Keratinocyte (primary cell): ENCODE measurements at regions not wholly inside any gene's neighbourhood (a gene's known extent, or its start where the extent isn't known, plus 50 kb on each side); places are given as distances from the start of the nearest gene placed in this dataset.

Experiments
- DNase-seq: peaks from one replicate; pipeline ENCODE4 v3.0.0-alpha.2; 2011; ENCODE audit warnings: low read depth, missing footprints, low spot score
- FAIRE-seq: peaks from 2 replicates; lab custom pipeline; 2011; peaks lifted over from hg19 to GRCh38; lab: Jason Lieb, UNC
- H2AFZ ChIP-seq: 2 replicates; pipeline ENCODE4 v1.6.0; 2012; ENCODE audit warnings: low read length, control low read depth, inconsistent platforms; ENCODE audit not compliant: control insufficient read depth
- H3K27ac ChIP-seq: 2 replicates; pipeline ENCODE4 v1.5.1; 2011; ENCODE audit warnings: low read length; ENCODE audit not compliant: control insufficient read depth, insufficient read depth
- H3K27me3 ChIP-seq: 3 replicates; pipeline ENCODE4 v1.6.0; 2011; ENCODE audit warnings: low read length; ENCODE audit not compliant: control insufficient read depth, insufficient read depth; ENCODE audit errors: extremely low read depth
- H3K36me3 ChIP-seq, 2 experiments: 2 replicates in 1 of 2; 3 replicates in 1 of 2; pipeline ENCODE4 v1.5.1; 2011; ENCODE audit warnings: low read length in 2 of 2, mild to moderate bottlenecking in 1 of 2; ENCODE audit not compliant: control insufficient read depth in 2 of 2, insufficient read depth in 2 of 2; ENCODE audit errors: extremely low read depth in 1 of 2
- H3K4me1 ChIP-seq: 3 replicates; pipeline ENCODE4 v1.5.1; 2011; ENCODE audit warnings: low read length; ENCODE audit not compliant: control insufficient read depth, insufficient read depth; ENCODE audit errors: extremely low read depth
- H3K4me2 ChIP-seq: 3 replicates; pipeline ENCODE4 v1.6.0; 2011; ENCODE audit warnings: low read depth, low read length; ENCODE audit not compliant: control insufficient read depth, insufficient read depth; ENCODE audit errors: extremely low read depth
- H3K4me3 ChIP-seq, 3 experiments: fragments of 200-600 bp in 1 of 3; sonication (generic) in 1 of 3; 2 replicates in 2 of 3; 3 replicates in 1 of 3; pipeline ENCODE4 v1.5.1; 2011 to 2016; ENCODE audit warnings: low read length in 3 of 3, mild to moderate bottlenecking in 3 of 3, control low read depth in 2 of 3, inconsistent platforms in 1 of 3, low read depth in 1 of 3, mixed read lengths in 1 of 3, mixed run types in 1 of 3, moderate library complexity in 1 of 3; ENCODE audit not compliant: control insufficient read depth in 2 of 3, insufficient read depth in 2 of 3; ENCODE audit errors: extremely low read depth in 1 of 3
- H3K79me2 ChIP-seq: 2 replicates; pipeline ENCODE4 v1.6.0; 2012; ENCODE audit warnings: low read length; ENCODE audit not compliant: control insufficient read depth, insufficient read depth
- H3K9ac ChIP-seq: 3 replicates; pipeline ENCODE4 v1.6.0; 2011; ENCODE audit warnings: low read length; ENCODE audit not compliant: control insufficient read depth, insufficient read depth; ENCODE audit errors: extremely low read depth
- H3K9me1 ChIP-seq: 3 replicates; pipeline ENCODE4 v1.6.0; 2011; ENCODE audit warnings: low read length; ENCODE audit not compliant: control insufficient read depth, insufficient read depth; ENCODE audit errors: extremely low read depth
- H3K9me3 ChIP-seq: 2 replicates; pipeline ENCODE4 v1.5.1; 2012; ENCODE audit warnings: low read depth, low read length; ENCODE audit not compliant: control insufficient read depth
- H4K20me1 ChIP-seq: 3 replicates; pipeline ENCODE4 v1.6.0; 2011; ENCODE audit warnings: low read length; ENCODE audit not compliant: control insufficient read depth, insufficient read depth; ENCODE audit errors: extremely low read depth
- CTCF ChIP-seq, 3 experiments: IDR thresholded peaks in 1 of 3; conservative IDR thresholded peaks in 1 of 3; optimal IDR thresholded peaks in 1 of 3; 2 replicates in 2 of 3; 3 replicates in 1 of 3; pipeline versions ENCODE3 to v1.5.1; 2011; ENCODE audit warnings: low read length in 3 of 3, mild to moderate bottlenecking in 3 of 3, moderate library complexity in 2 of 3, control low read depth in 1 of 3, inconsistent platforms in 1 of 3; ENCODE audit not compliant: insufficient read depth in 2 of 3; ENCODE audit errors: extremely low read depth in 1 of 3
- EZH2 ChIP-seq: IDR thresholded peaks from one replicate; pipeline ENCODE4 v1.6.1; 2012; ENCODE audit warnings: inconsistent platforms, mild to moderate bottlenecking, low read length, moderate library complexity
- dilution Hi-C: fragments of 300-500 bp; cut with MboI; formaldehyde crosslinking; loops from one replicate; pipeline ENCODE4 v1.7.0; 2020; ENCODE audit warnings: low sequenced_read_pairs; ENCODE audit not compliant: extremely low pct_ligation_motif_present

- H3K4me2 ChIP-seq = no peak overlapping the region
- no peak overlapping the region for H3K27ac ChIP-seq
- H3K36me3 ChIP-seq = no peaks in the 10 kb centered on the region
- no peaks in the 10 kb centered on the region for H4K20me1 ChIP-seq
- dilution Hi-C loops = no loop called here
- FAIRE-seq (no peak), DNase-seq (no peak)
- no peak overlapping the region for H3K4me3 ChIP-seq
- no peaks in the 10 kb centered on the region for H3K27me3 ChIP-seq
- H2AFZ ChIP-seq = no peak overlapping the region
- no peak overlapping the region for H3K9ac ChIP-seq
- no peak for TF ChIP-seq CTCF (optimal IDR thresholded peaks at IDR 0.05 in 1 of 3, IDR thresholded peaks at IDR 0.05 in 1 of 3, conservative IDR thresholded peaks at IDR 0.05 in 1 of 3; ENCODE audit: extremely low read depth in 1 of 3, insufficient read depth in 2 of 3, low read length in 3 of 3)
- no peak for TF ChIP-seq EZH2
- no peaks in the 10 kb centered on the region for H3K9me1 ChIP-seq
- H3K4me1 ChIP-seq = no peaks in the 10 kb centered on the region
- no peaks in the 10 kb centered on the region for H3K9me3 ChIP-seq
- H3K79me2 ChIP-seq = no peaks in the 10 kb centered on the region
These were observed 453.4 kb upstream of the GRAMD2B start for GRCh38 chr5:125969814-125970171.

- Histone ChIP-seq H2AFZ (no peak overlapping the region), H4K20me1 (no peaks in the 10 kb centered on the region), H3K9ac (no peak overlapping the region), H3K4me1 (no peaks in the 10 kb centered on the region), H3K9me3 (no peaks in the 10 kb centered on the region), H3K9me1 (no peaks in the 10 kb centered on the region), H3K27ac (no peak overlapping the region), H3K4me3 (no peak overlapping the region), H3K79me2 (no peaks in the 10 kb centered on the region), H3K4me2 (no peak overlapping the region), H3K36me3 (no peaks in the 10 kb centered on the region), H3K27me3 (no peaks in the 10 kb centered on the region)
- TF ChIP-seq CTCF (optimal IDR thresholded peaks at IDR 0.05 in 1 of 3, IDR thresholded peaks at IDR 0.05 in 1 of 3, conservative IDR thresholded peaks at IDR 0.05 in 1 of 3; ENCODE audit: extremely low read depth in 1 of 3, insufficient read depth in 2 of 3, low read length in 3 of 3) = no peak
- TF ChIP-seq EZH2 = no peak
- no peak for DNase-seq
- no peak for FAIRE-seq
- dilution Hi-C loops = no loop called here
These were observed 452.4 kb upstream of the GRAMD2B start for GRCh38 chr5:125970631-125971307.
